Coronary artery (tissue), 2 donors: ENCODE measurements at regions not wholly inside any gene's neighbourhood (a gene's known extent, or its start where the extent isn't known, plus 50 kb on each side); places are given as distances from the start of the nearest gene placed in this dataset.

Source experiments
- DNase-seq: peaks from one replicate; pipeline ENCODE4 v3.0.0-alpha.2; 2017; ENCODE audit warnings: low spot score
- H3K27ac ChIP-seq, 2 donors: fragments of 200-600 bp; sonication (generic); one replicate each; pipeline ENCODE4 v1.5.1; 2016 to 2019
- H3K4me3 ChIP-seq: fragments of 200-600 bp; sonication (generic); 2 replicates; pipeline ENCODE4 v1.5.1; 2016; ENCODE audit warnings: mild to moderate bottlenecking, moderate library complexity
- CTCF ChIP-seq: fragments of 200-600 bp; sonication (generic); IDR thresholded peaks from one replicate; pipeline ENCODE4 v1.5.1; 2019; ENCODE audit warnings: antibody characterized with exemption

DNA sequence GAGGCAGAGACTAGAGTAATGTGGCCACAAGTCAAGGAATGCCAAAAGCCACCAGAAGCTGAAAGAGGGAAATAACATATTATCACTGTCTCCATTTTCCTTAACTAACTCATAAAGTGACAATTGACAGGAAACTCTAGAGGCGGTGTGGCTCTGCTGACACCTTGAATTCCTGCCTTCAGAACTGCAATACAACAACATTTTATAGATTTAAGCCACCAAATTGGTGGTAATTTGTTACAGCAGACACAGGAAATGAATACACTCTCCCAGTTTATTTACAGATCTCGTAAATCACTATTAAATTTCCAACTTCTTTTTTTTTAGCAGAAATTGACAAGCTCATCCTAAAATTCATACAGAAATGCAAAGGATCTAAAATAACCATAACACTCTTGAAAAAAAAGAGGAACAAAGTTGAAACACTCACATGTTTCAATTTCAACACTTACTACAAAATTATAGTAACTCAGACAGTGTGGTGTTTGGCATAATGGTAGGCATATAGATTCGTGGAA, 449.9 kb downstream of the OTOL1 start:
- Histone ChIP-seq H3K4me3 (no peak overlapping the region), H3K27ac (no peak overlapping the region)
- TF ChIP-seq CTCF, result no peak
- no peak for DNase-seq

- no peak for TF ChIP-seq CTCF
- Histone ChIP-seq H3K27ac (no peak overlapping the region), H3K4me3 (no peak overlapping the region)
- no peak for DNase-seq
Observed at GRCh38 chr3:161950318-161950868, 453.8 kb downstream of the OTOL1 start.

DNA sequence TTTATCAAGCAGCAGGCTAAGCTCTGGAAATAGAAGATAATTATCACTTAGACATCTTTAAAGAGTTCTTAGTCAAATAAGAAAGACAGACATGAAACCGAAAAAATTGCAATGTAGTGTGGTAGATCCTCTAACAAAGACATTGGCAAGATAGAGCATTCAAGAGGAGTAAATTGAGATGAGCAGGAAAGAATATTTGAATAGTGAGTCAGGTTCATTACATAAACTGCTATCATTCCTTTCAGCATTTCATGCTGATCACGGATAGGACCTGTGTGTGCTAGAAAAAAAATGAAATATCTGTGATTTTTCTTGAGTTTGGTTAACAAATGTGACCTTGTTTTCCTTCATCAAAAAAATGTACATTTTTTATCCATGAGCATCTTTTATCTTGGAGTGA, 460.9 kb downstream of the OTOL1 start:
- TF ChIP-seq CTCF, result no peak
- Histone ChIP-seq H3K27ac (no peak overlapping the region), H3K4me3 (no peak overlapping the region)
- DNase-seq, result no peak

- Histone ChIP-seq H3K4me3 (no peak overlapping the region), H3K27ac (no peak overlapping the region)
- no peak for DNase-seq
- no peak for TF ChIP-seq CTCF
Observed at GRCh38 chr3:161964857-161965256, 468.2 kb downstream of the OTOL1 start.

DNA sequence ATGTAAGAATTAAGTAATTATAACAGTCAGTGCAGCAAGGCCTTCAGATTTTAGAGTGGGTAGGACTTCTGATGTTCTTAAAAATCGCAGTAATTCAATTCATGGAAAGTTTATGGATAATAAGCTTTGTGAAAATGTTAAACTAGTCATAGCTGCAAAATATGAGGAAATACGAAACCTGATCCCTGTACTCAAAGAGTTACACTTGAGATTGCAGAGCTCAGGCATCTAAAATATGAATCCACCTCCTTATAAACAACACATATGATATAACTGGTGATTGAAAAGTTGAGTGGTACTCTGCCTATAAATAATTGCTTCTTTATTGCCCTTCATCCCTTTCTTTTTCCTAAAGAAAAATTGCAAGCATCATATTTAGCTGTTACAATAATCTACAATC, 473.3 kb downstream of the OTOL1 start:
- TF ChIP-seq CTCF, result no peak
- no peak for DNase-seq
- H3K4me3 ChIP-seq, result no peak overlapping the region
- no peak overlapping the region for H3K27ac ChIP-seq

GRCh38 chr3:161975201-161975600, 478.6 kb downstream of the OTOL1 start:
- no peak for TF ChIP-seq CTCF
- H3K4me3 ChIP-seq, result no peak overlapping the region
- no peak for DNase-seq
- H3K27ac ChIP-seq, result no peak overlapping the region

DNA sequence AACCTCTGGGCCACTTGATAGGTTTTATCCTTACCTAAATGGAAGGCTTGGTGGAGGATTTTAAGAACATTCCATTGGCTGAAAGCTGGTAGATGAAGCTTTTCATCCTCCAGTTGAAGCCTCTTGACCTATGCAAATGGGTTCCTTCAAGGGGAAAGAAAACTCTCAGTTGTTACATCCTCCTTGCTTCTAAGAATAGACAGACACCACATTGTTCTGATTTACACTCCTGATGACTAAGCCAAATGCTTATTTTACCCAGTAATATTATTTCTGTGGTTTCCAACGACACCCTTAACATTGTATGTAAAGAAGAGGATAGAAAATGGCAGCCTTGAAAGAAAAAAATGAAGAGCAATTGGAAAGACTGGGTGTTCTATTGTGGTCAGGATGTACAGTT, 480.5 kb downstream of the OTOL1 start:
- DNase-seq, result no peak
- no peak overlapping the region for H3K27ac ChIP-seq
- TF ChIP-seq CTCF, result no peak
- no peak overlapping the region for H3K4me3 ChIP-seq
